ENCODE measurements at regions not wholly inside any gene's neighbourhood (a gene's known extent, or its start where the extent isn't known, plus 50 kb on each side); places are given as distances from the start of the nearest gene placed in this dataset.

DNA sequence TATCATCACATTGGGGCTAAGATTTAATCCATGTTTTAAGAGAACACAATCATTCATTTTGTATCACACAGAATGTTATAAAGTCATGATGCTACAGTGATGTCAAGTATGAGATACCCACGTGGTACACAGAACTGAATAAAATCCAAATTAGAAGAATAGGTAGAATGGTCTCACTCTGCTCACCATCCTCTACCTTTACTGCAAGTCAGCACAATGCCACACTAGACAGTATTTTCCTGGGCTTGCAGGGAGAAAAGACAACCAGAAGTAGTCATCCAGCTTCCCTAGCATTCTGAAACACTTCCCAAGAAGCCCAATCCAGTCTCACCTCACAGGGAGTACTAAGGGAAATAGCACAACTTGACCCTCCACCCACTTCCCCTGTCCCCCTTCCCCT, 856.2 kb upstream of the NRXN1 start:
- no peak overlapping the region for H4K12ac ChIP-seq (ENCODE audit: low read depth, low read length)
- no peak overlapping the region for H2BK120ac ChIP-seq (ENCODE audit: insufficient read depth, low read length, poor library complexity)
- no peak overlapping the region for H4K91ac ChIP-seq (ENCODE audit: low read depth, low read length)
- no peak overlapping the region for H2BK12ac ChIP-seq (ENCODE audit: low read length)
- no peak overlapping the region for H3K14ac ChIP-seq (ENCODE audit: low read length)
- no peaks in the 10 kb centered on the region for H3K4me1 ChIP-seq (ENCODE audit: control insufficient read depth in 1 of 2, insufficient read depth in 2 of 2, low read length in 2 of 2)
- no peak overlapping the region for H3K9ac ChIP-seq (ENCODE audit: low read length)
- H3K9me3 ChIP-seq (ENCODE audit: insufficient read depth, low read depth, low read length) = no peaks in the 10 kb centered on the region
- H3K4me2 ChIP-seq (ENCODE audit: low read length) = no peak overlapping the region
- H3K27ac ChIP-seq (ENCODE audit: low read depth, low read length) = no peak overlapping the region
- no peaks in the 10 kb centered on the region for H3K79me2 ChIP-seq (ENCODE audit: control insufficient read depth, insufficient read depth, low read length, poor library complexity)
- H2AK5ac ChIP-seq (ENCODE audit: low read length) = no peak overlapping the region
- no peaks in the 10 kb centered on the region for H3K27me3 ChIP-seq (ENCODE audit: insufficient read depth, low read length)
- H3K18ac ChIP-seq (ENCODE audit: low read length) = no peak overlapping the region
- no peak overlapping the region for H3K4ac ChIP-seq (ENCODE audit: low read depth, low read length)
- H2BK5ac ChIP-seq (ENCODE audit: low read depth, low read length, poor library complexity) = no peak overlapping the region
- no peak for DNase-seq
- H3K23ac ChIP-seq (ENCODE audit: low read length) = no peak overlapping the region
- no peak overlapping the region for H3K4me3 ChIP-seq (ENCODE audit: low read depth, low read length)
- H3K79me1 ChIP-seq (ENCODE audit: low read length) = no peaks in the 10 kb centered on the region
- H3K36me3 ChIP-seq (ENCODE audit: control insufficient read depth in 1 of 2, insufficient read depth in 2 of 2, low read length in 2 of 2) = no peaks in the 10 kb centered on the region
- H2AFZ ChIP-seq (ENCODE audit: insufficient read depth, low read length, poor library complexity) = no peak overlapping the region
- WGBS (ENCODE audit: extremely low coverage, insufficient coverage, insufficient read length) = no CpG with 5 or more reads among the region's 1 CpG
- no peak overlapping the region for H4K8ac ChIP-seq (ENCODE audit: low read depth, low read length)

DNA sequence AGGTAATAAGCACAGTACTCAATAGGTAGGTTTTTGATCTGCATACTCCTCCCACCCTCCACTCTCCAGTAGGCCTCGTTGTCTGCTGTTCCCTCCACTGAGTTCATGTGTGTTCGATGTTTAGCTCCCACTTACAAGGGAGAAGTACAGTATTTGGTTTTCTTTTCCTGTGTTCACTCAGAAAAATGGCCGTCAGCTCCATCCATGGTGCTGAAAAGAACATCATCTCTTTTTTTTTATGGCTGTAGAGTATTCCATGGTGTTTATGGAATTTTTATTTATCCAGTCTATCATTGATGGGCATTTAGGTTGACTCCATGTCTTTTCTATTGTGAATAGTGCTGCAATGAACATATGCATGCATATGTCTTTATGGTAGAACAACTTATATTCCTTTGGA, 849.7 kb upstream of the NRXN1 start:
- no peak overlapping the region for H4K12ac ChIP-seq (ENCODE audit: low read depth, low read length)
- H3K4me3 ChIP-seq (ENCODE audit: low read depth, low read length) = no peak overlapping the region
- H2BK120ac ChIP-seq (ENCODE audit: insufficient read depth, low read length, poor library complexity) = no peak overlapping the region
- no peak overlapping the region for H2AK5ac ChIP-seq (ENCODE audit: low read length)
- no peak overlapping the region for H3K23ac ChIP-seq (ENCODE audit: low read length)
- no peaks in the 10 kb centered on the region for H3K4me1 ChIP-seq (ENCODE audit: control insufficient read depth in 1 of 2, insufficient read depth in 2 of 2, low read length in 2 of 2)
- H3K27ac ChIP-seq (ENCODE audit: low read depth, low read length) = no peak overlapping the region
- H2AFZ ChIP-seq (ENCODE audit: insufficient read depth, low read length, poor library complexity) = no peak overlapping the region
- H3K79me1 ChIP-seq (ENCODE audit: low read length) = no peaks in the 10 kb centered on the region
- DNase-seq = no peak
- peaks cover 2% of the 10 kb centered on the region for H3K9me3 ChIP-seq (ENCODE audit: insufficient read depth, low read depth, low read length)
- no peak overlapping the region for H4K91ac ChIP-seq (ENCODE audit: low read depth, low read length)
- H3K4ac ChIP-seq (ENCODE audit: low read depth, low read length) = no peak overlapping the region
- no peak overlapping the region for H3K14ac ChIP-seq (ENCODE audit: low read length)
- no peaks in the 10 kb centered on the region for H3K36me3 ChIP-seq (ENCODE audit: control insufficient read depth in 1 of 2, insufficient read depth in 2 of 2, low read length in 2 of 2)
- no peaks in the 10 kb centered on the region for H3K79me2 ChIP-seq (ENCODE audit: control insufficient read depth, insufficient read depth, low read length, poor library complexity)
- H3K9ac ChIP-seq (ENCODE audit: low read length) = no peak overlapping the region
- no peak overlapping the region for H4K8ac ChIP-seq (ENCODE audit: low read depth, low read length)
- H3K18ac ChIP-seq (ENCODE audit: low read length) = no peak overlapping the region
- no peaks in the 10 kb centered on the region for H3K27me3 ChIP-seq (ENCODE audit: insufficient read depth, low read length)
- no peak overlapping the region for H3K4me2 ChIP-seq (ENCODE audit: low read length)
- H2BK12ac ChIP-seq (ENCODE audit: low read length) = no peak overlapping the region
- WGBS (ENCODE audit: extremely low coverage, insufficient coverage, insufficient read length) = no CpG with 5 or more reads among the region's 3 CpGs
- no peak overlapping the region for H2BK5ac ChIP-seq (ENCODE audit: low read depth, low read length, poor library complexity)

DNA sequence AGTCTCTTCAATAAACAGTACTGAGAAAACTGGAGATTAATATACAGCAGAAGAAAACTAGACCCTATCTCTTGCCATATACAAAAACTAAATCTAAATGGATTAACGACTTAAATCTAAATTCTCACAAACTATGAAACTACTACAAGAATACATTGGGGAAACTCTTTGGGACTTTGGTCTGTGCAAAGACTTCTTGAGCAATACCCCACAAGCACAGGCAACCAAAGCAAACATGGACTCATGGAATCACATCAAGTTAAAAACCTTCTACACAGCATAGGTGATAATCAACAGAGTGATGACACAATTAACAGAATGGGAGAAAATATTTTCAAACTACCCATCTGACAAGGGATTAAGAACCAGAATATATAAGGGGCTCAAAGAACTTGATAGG, 848.2 kb upstream of the NRXN1 start:
- Histone ChIP-seq H3K79me1 (ENCODE audit: low read length) (no peaks in the 10 kb centered on the region), H3K4ac (ENCODE audit: low read depth, low read length) (no peak overlapping the region), H4K12ac (ENCODE audit: low read depth, low read length) (no peak overlapping the region), H3K9me3 (ENCODE audit: insufficient read depth, low read depth, low read length) (peaks cover 2% of the 10 kb centered on the region), H3K9ac (ENCODE audit: low read length) (no peak overlapping the region), H4K91ac (ENCODE audit: low read depth, low read length) (no peak overlapping the region), H4K8ac (ENCODE audit: low read depth, low read length) (no peak overlapping the region), H3K79me2 (ENCODE audit: control insufficient read depth, insufficient read depth, low read length, poor library complexity) (no peaks in the 10 kb centered on the region), H3K18ac (ENCODE audit: low read length) (no peak overlapping the region), H3K4me2 (ENCODE audit: low read length) (no peak overlapping the region), H2AFZ (ENCODE audit: insufficient read depth, low read length, poor library complexity) (no peak overlapping the region), H3K27me3 (ENCODE audit: insufficient read depth, low read length) (no peaks in the 10 kb centered on the region), H2BK5ac (ENCODE audit: low read depth, low read length, poor library complexity) (no peak overlapping the region), H3K4me3 (ENCODE audit: low read depth, low read length) (no peak overlapping the region), H3K4me1 (ENCODE audit: control insufficient read depth in 1 of 2, insufficient read depth in 2 of 2, low read length in 2 of 2) (no peaks in the 10 kb centered on the region), H3K27ac (ENCODE audit: low read depth, low read length) (no peak overlapping the region), H2BK12ac (ENCODE audit: low read length) (no peak overlapping the region), H2BK120ac (ENCODE audit: insufficient read depth, low read length, poor library complexity) (no peak overlapping the region), H3K14ac (ENCODE audit: low read length) (no peak overlapping the region), H2AK5ac (ENCODE audit: low read length) (no peak overlapping the region), H3K23ac (ENCODE audit: low read length) (no peak overlapping the region), H3K36me3 (ENCODE audit: control insufficient read depth in 1 of 2, insufficient read depth in 2 of 2, low read length in 2 of 2) (no peaks in the 10 kb centered on the region)
- DNase-seq = no peak
- no CpG with 5 or more reads among the region's 1 CpG for WGBS (ENCODE audit: extremely low coverage, insufficient coverage, insufficient read length)

DNA sequence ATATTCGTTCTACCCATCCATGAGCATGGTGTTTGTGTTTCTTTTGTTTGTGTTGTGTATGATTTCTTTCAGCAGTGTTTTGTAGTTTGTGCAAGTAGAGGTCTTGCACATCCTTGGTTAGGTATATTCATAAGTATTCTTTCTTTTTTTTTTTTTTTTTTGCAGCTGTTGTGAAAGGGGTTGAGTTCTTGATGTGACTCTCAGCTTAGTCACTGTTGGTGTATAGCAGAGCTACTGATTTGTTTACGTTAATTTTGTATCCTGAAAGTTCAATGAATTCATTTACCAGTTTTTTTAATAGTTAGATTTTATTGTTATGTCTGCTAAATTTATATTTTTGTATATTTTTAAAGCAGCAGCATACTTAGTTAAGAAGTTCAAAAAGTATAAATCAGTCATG, 834.4 kb upstream of the NRXN1 start:
- no peak overlapping the region for H4K8ac ChIP-seq (ENCODE audit: low read depth, low read length)
- H3K4me2 ChIP-seq (ENCODE audit: low read length) = no peak overlapping the region
- no peak overlapping the region for H3K23ac ChIP-seq (ENCODE audit: low read length)
- H2AK5ac ChIP-seq (ENCODE audit: low read length) = no peak overlapping the region
- no peaks in the 10 kb centered on the region for H3K36me3 ChIP-seq (ENCODE audit: control insufficient read depth in 1 of 2, insufficient read depth in 2 of 2, low read length in 2 of 2)
- no peak overlapping the region for H2BK12ac ChIP-seq (ENCODE audit: low read length)
- no peak overlapping the region for H4K12ac ChIP-seq (ENCODE audit: low read depth, low read length)
- no peaks in the 10 kb centered on the region for H3K4me1 ChIP-seq (ENCODE audit: control insufficient read depth in 1 of 2, insufficient read depth in 2 of 2, low read length in 2 of 2)
- H2BK120ac ChIP-seq (ENCODE audit: insufficient read depth, low read length, poor library complexity) = no peak overlapping the region
- no peak overlapping the region for H3K27ac ChIP-seq (ENCODE audit: low read depth, low read length)
- WGBS (ENCODE audit: extremely low coverage, insufficient coverage, insufficient read length) = no CpG with 5 or more reads among the region's 2 CpGs
- H3K27me3 ChIP-seq (ENCODE audit: insufficient read depth, low read length) = no peaks in the 10 kb centered on the region
- H3K79me2 ChIP-seq (ENCODE audit: control insufficient read depth, insufficient read depth, low read length, poor library complexity) = no peaks in the 10 kb centered on the region
- no peak overlapping the region for H2BK5ac ChIP-seq (ENCODE audit: low read depth, low read length, poor library complexity)
- no peak overlapping the region for H3K4me3 ChIP-seq (ENCODE audit: low read depth, low read length)
- no peak for DNase-seq
- no peaks in the 10 kb centered on the region for H3K79me1 ChIP-seq (ENCODE audit: low read length)
- H3K9ac ChIP-seq (ENCODE audit: low read length) = no peak overlapping the region
- H2AFZ ChIP-seq (ENCODE audit: insufficient read depth, low read length, poor library complexity) = no peak overlapping the region
- no peak overlapping the region for H4K91ac ChIP-seq (ENCODE audit: low read depth, low read length)
- no peak overlapping the region for H3K14ac ChIP-seq (ENCODE audit: low read length)
- no peak overlapping the region for H3K18ac ChIP-seq (ENCODE audit: low read length)
- H3K9me3 ChIP-seq (ENCODE audit: insufficient read depth, low read depth, low read length) = no peaks in the 10 kb centered on the region
- no peak overlapping the region for H3K4ac ChIP-seq (ENCODE audit: low read depth, low read length)

All from trophoblast cell (in vitro differentiated cells and primary cell).